HG03439 (cell line): ENCODE measurements at regions not wholly inside any gene's neighbourhood (a gene's known extent, or its start where the extent isn't known, plus 50 kb on each side); places are given as distances from the start of the nearest gene placed in this dataset.

Source experiments
- ATAC-seq: cut with Tn5 transposase; IDR thresholded peaks from one replicate; pipeline ENCODE4 v1.9.1; 2021; ENCODE audit warnings: mild to moderate bottlenecking, moderate library complexity; ENCODE audit not compliant: unreplicated experiment

- ATAC-seq = no peak
These were observed 285.9 kb downstream of the RFC3 start for GRCh38 chr13:34103854-34104253.

- no peak for ATAC-seq
These were observed 286.9 kb downstream of the RFC3 start for GRCh38 chr13:34104853-34105252.

- no peak for ATAC-seq
These were observed 289.9 kb downstream of the RFC3 start for GRCh38 chr13:34107806-34108205.

- ATAC-seq = no peak
These were observed 290.5 kb downstream of the RFC3 start for GRCh38 chr13:34108410-34108809.

- ATAC-seq = no peak
These were observed 296.6 kb downstream of the RFC3 start for GRCh38 chr13:34114581-34114980.

- ATAC-seq = no peak
These were observed 298.7 kb downstream of the RFC3 start for GRCh38 chr13:34116651-34117050.

- no peak for ATAC-seq
These were observed 306.8 kb downstream of the RFC3 start for GRCh38 chr13:34124666-34125306.

- ATAC-seq = no peak
These were observed 309.6 kb downstream of the RFC3 start for GRCh38 chr13:34127523-34127922.

GRCh38 chr13:34128661-34129060 lies 310.7 kb downstream of the RFC3 start:
- no peak for ATAC-seq

- no peak for ATAC-seq
These were observed 311.5 kb downstream of the RFC3 start for GRCh38 chr13:34129436-34129835.

- ATAC-seq = no peak
These were observed 319.3 kb downstream of the RFC3 start for GRCh38 chr13:34137200-34137599.

- ATAC-seq = no peak
These were observed 321.8 kb downstream of the RFC3 start for GRCh38 chr13:34139660-34140227.

- no peak for ATAC-seq
These were observed 325.7 kb downstream of the RFC3 start for GRCh38 chr13:34143637-34144036.

GRCh38 chr13:34144142-34144541 lies 326.2 kb downstream of the RFC3 start:
- no peak for ATAC-seq

GRCh38 chr13:34145061-34145460 lies 327.1 kb downstream of the RFC3 start:
- no peak for ATAC-seq

- ATAC-seq = no peak
These were observed 330.4 kb downstream of the RFC3 start for GRCh38 chr13:34148359-34148758.

- no peak for ATAC-seq
These were observed 333.9 kb downstream of the RFC3 start for GRCh38 chr13:34151885-34152284.

- ATAC-seq = no peak
These were observed 334.5 kb downstream of the RFC3 start for GRCh38 chr13:34152409-34152808.

- no peak for ATAC-seq
These were observed 335.0 kb downstream of the RFC3 start for GRCh38 chr13:34152996-34153395.

GRCh38 chr13:34153428-34154180 lies 335.7 kb downstream of the RFC3 start:
- ATAC-seq = no peak

- ATAC-seq = no peak
These were observed 338.1 kb downstream of the RFC3 start for GRCh38 chr13:34155931-34156607.
